T-helper 1 cell treated with Interleukin-12 subunit alpha and Interleukin-12 subunit beta and Interleukin-4 antibody, amounts not matched to agents 30 ng/mL and 1 ng/mL, for 36 hours (primary cell): ENCODE measurements at regions not wholly inside any gene's neighbourhood (a gene's known extent, or its start where the extent isn't known, plus 50 kb on each side); places are given as distances from the start of the nearest gene placed in this dataset.

Experiments
- intact Hi-C: fragments of 100-400 bp; cut with micrococcal nuclease; formaldehyde crosslinking; loops from one replicate; pipeline ENCODE4 v1.15.1; 2024

DNA sequence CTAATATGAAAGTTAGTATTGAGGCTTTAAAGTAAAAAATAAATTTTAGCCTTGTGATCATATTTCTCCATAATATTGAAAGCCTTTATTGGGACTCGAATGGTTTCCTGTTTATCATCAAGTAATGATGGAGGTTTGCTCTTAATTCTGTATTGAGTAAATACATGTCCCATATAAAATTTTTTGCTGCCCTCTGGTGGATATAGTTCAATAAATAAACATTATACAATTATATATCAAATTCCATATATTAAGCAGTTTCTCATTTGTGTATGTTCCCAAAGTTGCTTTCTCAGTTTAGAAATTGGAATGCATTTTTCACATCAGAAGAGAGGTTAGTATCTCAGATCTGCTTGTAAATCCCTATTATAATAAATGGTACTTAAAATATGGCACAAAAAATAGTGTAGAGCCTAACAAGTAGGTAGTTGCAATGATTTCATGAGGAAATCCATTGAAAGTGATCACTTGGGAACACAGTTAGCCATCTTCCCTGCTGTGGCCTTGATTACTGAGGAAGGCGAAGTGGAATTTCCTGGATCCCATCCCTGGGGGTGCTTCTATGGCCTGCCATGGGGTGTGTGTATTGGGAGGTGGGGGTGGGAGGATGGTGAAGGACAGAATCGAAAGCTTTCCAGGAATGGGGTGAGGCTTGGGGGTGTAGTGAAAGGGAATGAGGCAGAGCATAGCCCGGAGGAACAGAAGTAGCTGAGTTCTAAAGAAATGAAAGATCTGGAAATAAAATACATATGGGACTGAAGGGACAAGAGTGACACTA, 84.1 kb upstream of the C21orf91 start:
- intact Hi-C loops: loop anchor here (1.0 to 2.0 kb wide), 4 partner anchors 83 to 292 kb away; no protein-coding TSS in a partner anchor

DNA sequence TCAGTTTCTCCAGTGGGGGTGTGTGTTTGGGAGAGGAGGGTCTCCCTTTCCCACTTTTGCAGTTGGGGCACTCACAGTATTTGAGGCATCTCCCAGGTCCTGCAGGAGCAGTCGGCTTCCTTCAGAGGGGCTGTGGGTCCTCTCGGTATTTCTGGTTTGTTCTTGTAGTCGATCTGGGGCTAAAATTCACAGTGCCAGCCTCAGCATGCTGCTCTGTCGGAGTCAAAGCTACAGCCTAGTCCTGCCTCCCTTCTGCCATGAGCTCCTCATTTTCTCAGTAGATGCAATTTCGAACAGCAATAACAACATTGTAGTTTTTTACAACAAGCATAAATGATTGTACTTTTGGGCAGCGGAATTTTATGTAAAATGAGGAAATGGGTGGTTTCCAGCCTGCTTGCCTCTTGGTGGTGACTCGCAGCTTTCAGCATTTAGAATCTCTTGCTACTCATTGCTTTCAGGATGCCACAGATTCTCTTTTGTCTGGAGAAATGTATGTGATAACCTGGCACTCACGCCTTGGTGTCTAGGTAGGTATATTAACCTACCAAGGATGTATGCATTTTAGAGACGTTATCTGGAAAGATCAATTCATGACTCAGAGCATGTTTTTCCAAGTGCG, 82.4 kb upstream of the C21orf91 start:
- intact Hi-C loops: loop anchor here (2.0 kb wide), 1 partner anchor 117 kb away; no protein-coding TSS in a partner anchor

DNA sequence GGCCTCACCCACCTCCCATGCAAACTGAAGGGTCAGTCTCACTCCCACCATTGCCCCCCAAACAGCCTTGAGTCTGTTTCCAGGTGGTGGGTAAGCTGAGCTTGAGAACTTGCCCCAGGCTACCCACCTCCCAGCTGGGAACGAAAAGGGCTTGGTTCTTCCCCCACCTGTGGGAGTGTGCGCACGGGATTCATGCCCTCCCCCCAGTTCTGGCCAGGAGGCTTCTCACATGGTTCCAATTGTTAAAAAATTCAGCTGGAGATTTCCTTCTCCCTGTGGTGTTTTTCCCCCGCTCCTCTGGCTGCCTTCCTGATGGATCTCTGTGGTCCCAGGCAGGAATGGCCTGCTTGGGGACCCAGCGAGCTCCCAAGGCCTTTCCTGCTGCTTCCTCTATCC, 81.8 kb upstream of the C21orf91 start:
- intact Hi-C loops: no loop called here

DNA sequence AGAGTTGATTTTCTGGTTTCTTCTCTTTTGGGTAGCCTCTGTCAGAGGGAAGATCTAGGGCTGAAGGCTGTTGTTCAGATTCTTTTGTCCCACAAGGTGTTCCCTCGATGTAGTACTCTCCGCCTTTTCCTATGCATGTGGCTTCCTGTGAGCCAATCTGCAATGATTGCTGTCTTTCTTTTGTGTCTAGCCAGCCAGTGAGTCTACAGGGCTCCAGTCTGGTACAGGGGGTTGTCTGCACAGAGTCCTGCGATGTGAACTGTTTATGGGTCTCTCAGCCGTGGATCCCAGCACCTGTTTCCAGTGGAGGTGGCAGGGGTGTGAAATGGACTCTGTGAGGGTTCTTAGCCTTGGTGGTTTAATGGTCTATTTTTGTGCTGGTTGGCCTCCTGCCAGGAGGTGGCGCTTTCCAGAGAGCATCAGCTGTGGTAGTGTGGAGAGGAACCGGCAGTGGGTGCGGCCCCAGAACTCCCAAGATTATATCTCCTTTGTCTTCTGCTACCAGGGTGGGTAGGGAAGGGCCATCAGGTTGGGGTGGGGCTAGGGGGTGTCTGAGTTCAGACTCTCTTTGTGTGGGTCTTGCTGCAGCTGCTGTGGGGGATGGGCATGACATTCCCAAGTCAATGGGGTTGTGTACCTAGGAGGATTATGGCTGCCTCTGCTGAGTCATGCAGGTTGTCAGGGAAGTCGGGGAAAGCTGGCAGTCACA, 81.3 kb upstream of the C21orf91 start:
- intact Hi-C loops: no loop called here

DNA sequence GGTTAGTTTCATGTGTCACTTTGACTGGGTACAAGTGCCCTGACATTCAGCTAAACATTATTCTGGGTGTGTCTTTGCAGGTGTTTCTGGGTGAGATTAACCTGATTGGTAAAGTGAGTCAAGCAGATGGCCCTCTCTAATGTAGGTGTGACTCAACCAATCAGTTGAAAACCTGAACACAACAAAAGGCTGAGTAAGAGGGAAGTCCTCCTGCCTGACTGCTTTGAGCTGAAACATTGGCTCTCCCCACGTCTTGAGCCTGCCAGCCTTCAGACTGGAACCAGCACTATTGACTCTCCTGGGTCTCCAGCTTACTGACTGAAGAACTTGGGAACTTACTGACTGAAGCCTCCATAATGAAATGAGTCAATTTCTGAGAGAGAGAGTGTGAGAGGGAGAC, 70.0 kb upstream of the C21orf91 start:
- intact Hi-C loops: no loop called here

DNA sequence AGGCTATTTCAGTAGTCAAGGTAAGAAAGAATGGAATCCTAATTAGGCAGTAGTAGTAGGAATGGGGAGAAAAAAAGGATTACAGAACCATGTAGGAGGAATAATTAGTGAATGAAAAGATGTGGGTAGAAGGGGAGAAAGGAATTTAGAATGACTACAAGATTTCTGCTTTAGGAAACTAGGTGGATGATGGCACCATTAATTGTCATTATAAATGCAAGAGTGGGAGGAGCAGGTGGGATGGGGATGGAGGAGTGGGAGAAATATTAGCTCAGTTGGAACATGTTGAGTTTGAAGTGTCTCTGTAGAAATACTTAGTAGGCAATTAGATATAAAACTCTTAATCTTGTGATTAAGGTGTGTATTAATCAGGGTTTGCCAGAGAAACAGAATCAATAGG, 50.0 kb upstream of the C21orf91 start:
- intact Hi-C loops: no loop called here
